HG02840 (cell line): ENCODE measurements at regions not wholly inside any gene's neighbourhood (a gene's known extent, or its start where the extent isn't known, plus 50 kb on each side); places are given as distances from the start of the nearest gene placed in this dataset.

Experiments
- ATAC-seq: cut with Tn5 transposase; IDR thresholded peaks from one replicate; pipeline ENCODE4 v1.9.1; 2021; ENCODE audit warnings: mild to moderate bottlenecking, moderate library complexity, moderate number of reproducible peaks; ENCODE audit not compliant: unreplicated experiment, low FRiP score

- ATAC-seq, result peak; percentile 35
These were observed 50.3 kb upstream of the TXNDC5 start for GRCh38 chr6:7960848-7961247.
